IMR-90 (cell line): ENCODE measurements at regions not wholly inside any gene's neighbourhood (a gene's known extent, or its start where the extent isn't known, plus 50 kb on each side); places are given as distances from the start of the nearest gene placed in this dataset.

ENCODE experiments used
- BHLHE40 ChIP-seq: fragments of 150-350 bp; IDR thresholded peaks from 2 replicates; pipeline ENCODE4 v1.6.1; 2016; ENCODE audit warnings: mild to moderate bottlenecking, low read depth, low read length
- CEBPB ChIP-seq: IDR thresholded peaks from 2 replicates; pipeline ENCODE4 v1.6.1; 2012; ENCODE audit warnings: low read depth, low read length, improper control_type of control experiment
- CHD1 ChIP-seq: IDR thresholded peaks from 2 replicates; pipeline ENCODE4 v1.6.1; 2012; ENCODE audit warnings: low read depth, low read length, improper control_type of control experiment
- CTCF ChIP-seq: conservative IDR thresholded peaks from 2 replicates; pipeline ENCODE4 v1.5.1; 2012; ENCODE audit warnings: mild to moderate bottlenecking, low read depth, low read length, improper control_type of control experiment
- ELK1 ChIP-seq: fragments of 150-350 bp; IDR thresholded peaks from 2 replicates; pipeline ENCODE4 v1.6.1; 2016; ENCODE audit warnings: low read depth, mild to moderate bottlenecking, low read length, moderate library complexity, borderline replicate concordance
- FOS ChIP-seq: fragments of 150-350 bp; IDR thresholded peaks from 2 replicates; pipeline ENCODE4 v1.6.1; 2016; ENCODE audit warnings: low read depth, low read length
- MAZ ChIP-seq: IDR thresholded peaks from 2 replicates; pipeline ENCODE4 v1.6.1; 2012; ENCODE audit warnings: low read depth, mild to moderate bottlenecking, low read length, improper control_type of control experiment, moderate library complexity, borderline replicate concordance
- POLR2A ChIP-seq: IDR thresholded peaks from 2 replicates; pipeline ENCODE4 v1.6.1; 2012; ENCODE audit warnings: mild to moderate bottlenecking, low read depth, low read length
- RAD21 ChIP-seq: IDR thresholded peaks from 2 replicates; pipeline ENCODE4 v1.6.1; 2012; ENCODE audit warnings: low read length, improper control_type of control experiment
- RCOR1 ChIP-seq: IDR thresholded peaks from 2 replicates; pipeline ENCODE4 v1.6.1; 2012; ENCODE audit warnings: mild to moderate bottlenecking, low read length, improper control_type of control experiment; ENCODE audit not compliant: insufficient replicate concordance
- RFX5 ChIP-seq: IDR thresholded peaks from 2 replicates; pipeline ENCODE4 v1.8.0; 2012; ENCODE audit warnings: low read depth, mild to moderate bottlenecking, low read length, moderate library complexity
- SMC3 ChIP-seq: fragments of 150-350 bp; IDR thresholded peaks from 2 replicates; pipeline ENCODE4 v1.6.1; 2016; ENCODE audit warnings: low read depth, mild to moderate bottlenecking, antibody characterized with exemption, low read length, moderate library complexity
- TF ChIP-seq, protein P1 (sequence below): fragments of 150-350 bp; IDR thresholded peaks from 2 replicates; pipeline ENCODE4 v1.6.1; 2017; ENCODE audit warnings: mild to moderate bottlenecking, antibody characterized with exemption, low read length, low read depth

GRCh38 chr19:29381353-29382203 is 144.2 kb upstream of the VSTM2B start:
- no peak for TF ChIP-seq CTCF
- TF ChIP-seq POLR2A: no peak
- TF ChIP-seq CEBPB: no peak
- no peak for TF ChIP-seq RFX5
- no peak for TF ChIP-seq FOS
- no peak for TF ChIP-seq BHLHE40
- TF ChIP-seq SMC3: no peak
- no peak for TF ChIP-seq ELK1
- TF ChIP-seq RCOR1: no peak
- TF ChIP-seq MAZ: no peak
- TF ChIP-seq RAD21: no peak
- TF ChIP-seq, protein P1, sequence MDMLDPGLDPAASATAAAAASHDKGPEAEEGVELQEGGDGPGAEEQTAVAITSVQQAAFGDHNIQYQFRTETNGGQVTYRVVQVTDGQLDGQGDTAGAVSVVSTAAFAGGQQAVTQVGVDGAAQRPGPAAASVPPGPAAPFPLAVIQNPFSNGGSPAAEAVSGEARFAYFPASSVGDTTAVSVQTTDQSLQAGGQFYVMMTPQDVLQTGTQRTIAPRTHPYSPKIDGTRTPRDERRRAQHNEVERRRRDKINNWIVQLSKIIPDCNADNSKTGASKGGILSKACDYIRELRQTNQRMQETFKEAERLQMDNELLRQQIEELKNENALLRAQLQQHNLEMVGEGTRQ: no peak
- TF ChIP-seq CHD1: no peak
